ENCODE measurements at regions not wholly inside any gene's neighbourhood (a gene's known extent, or its start where the extent isn't known, plus 50 kb on each side); places are given as distances from the start of the nearest gene placed in this dataset.

GRCh38 chr1:13922466-13923110, 222.6 kb downstream of the PRDM2 start:
- TF ChIP-seq EZH2phosphoT487 (IDR thresholded peaks at IDR 0.05; ENCODE audit: low read depth, severe bottlenecking, unreplicated experiment) (no peak), CTCF (IDR thresholded peaks at IDR 0.05; ENCODE audit: poor library complexity) (no peak), EZH2 (IDR thresholded peaks at IDR 0.05; ENCODE audit: borderline replicate concordance) (no peak)

Data from hepatocyte (in vitro differentiated cells).